ENCODE measurements at regions not wholly inside any gene's neighbourhood (a gene's known extent, or its start where the extent isn't known, plus 50 kb on each side); places are given as distances from the start of the nearest gene placed in this dataset.

DNA sequence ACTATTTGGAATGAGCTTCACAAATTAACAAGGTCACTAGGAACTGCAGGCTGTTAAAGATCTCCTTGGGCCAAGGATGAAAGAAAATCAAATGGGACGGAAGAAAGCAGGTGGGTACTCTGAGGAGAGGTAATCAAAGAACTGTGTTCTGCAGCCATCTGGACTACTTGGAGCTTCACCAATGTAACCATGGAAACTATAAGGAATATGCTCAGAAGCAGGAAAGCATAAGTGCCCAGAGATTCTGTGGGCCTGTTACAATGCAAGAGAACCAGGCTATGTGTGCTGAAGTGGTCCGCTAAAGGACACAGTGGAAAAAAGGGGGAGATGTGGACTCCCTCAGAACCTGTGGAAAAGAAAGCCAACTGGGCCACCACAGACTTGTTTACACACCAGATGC, 238.5 kb downstream of the PTGER3 start:
- ChIA-PET POLR2A (no interaction called here), CTCF (ENCODE audit: low intra/inter-chr PET ratio, low total read pairs) (no interaction called here)
- DNase-seq (ENCODE audit: low spot score) (no peak), ATAC-seq (no peak), FAIRE-seq (no peak)
- no TSS peak for BruUV-seq (replicated peaks)
- Histone ChIP-seq H3K36me3 (replicated peaks in 1 of 2; ENCODE audit: control insufficient read depth in 1 of 2, insufficient read depth in 2 of 2, low read length in 2 of 2) (no peaks in the 10 kb centered on the region), H3K4me1 (ENCODE audit: insufficient read depth, low read length) (no peaks in the 10 kb centered on the region), H2AFZ (ENCODE audit: low read length) (no peak overlapping the region), H3K27me3 (ENCODE audit: control insufficient read depth in 1 of 2, insufficient read depth in 2 of 2, low read length in 2 of 2) (no peaks in the 10 kb centered on the region), H3K9ac (ENCODE audit: insufficient read depth, low read depth, low read length) (no peak overlapping the region), H3K27ac (ENCODE audit: extremely low read length, insufficient read depth, low read length) (no peak overlapping the region), H3K4me2 (ENCODE audit: low read depth, low read length) (no peak overlapping the region), H4K20me1 (ENCODE audit: insufficient read depth, low read length) (no peaks in the 10 kb centered on the region), H3K4me3 (replicated peaks in 1 of 3; ENCODE audit: insufficient read depth in 1 of 3, low read depth in 2 of 3, low read length in 3 of 3) (no peak overlapping the region), H3K9me3 (ENCODE audit: low read length) (no peaks in the 10 kb centered on the region), H3K79me2 (ENCODE audit: insufficient read depth, low read length) (no peaks in the 10 kb centered on the region)
- intact Hi-C loops (cut with micrococcal nuclease; ENCODE audit: unreplicated experiment): no loop called here
- 9% methylated on average over 2 of the region's 2 CpGs for WGBS (ENCODE audit: low lambda C conversion rate)
- TF ChIP-seq, protein P1, sequence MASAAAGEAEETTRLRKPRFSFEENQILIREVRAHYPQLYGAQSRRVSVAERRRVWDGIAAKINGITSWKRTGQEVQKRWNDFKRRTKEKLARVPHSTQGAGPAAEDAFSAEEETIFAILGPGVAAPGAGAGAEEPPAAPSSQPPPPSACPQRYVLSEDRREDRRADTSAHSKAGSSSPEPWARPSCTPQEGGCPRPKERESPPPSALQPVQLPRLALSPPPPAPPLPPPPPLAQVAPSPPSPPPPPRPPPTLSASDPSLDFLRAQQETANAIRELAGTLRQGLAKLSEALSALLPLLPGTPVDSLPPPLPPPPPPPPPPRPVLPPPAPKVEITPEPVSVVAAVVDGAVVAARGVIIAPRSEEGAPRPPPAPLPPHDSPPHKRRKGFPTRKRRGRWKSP (CRISPR knock-in tag; IDR thresholded peaks at IDR 0.05): no peak
- TF ChIP-seq ZBTB3 (CRISPR knock-in tag; IDR thresholded peaks at IDR 0.05; ENCODE audit: borderline replicate concordance, low read depth) (no peak), ZNF354B (CRISPR knock-in tag; IDR thresholded peaks at IDR 0.05) (no peak), ZNF326 (CRISPR knock-in tag; IDR thresholded peaks at IDR 0.05; ENCODE audit: borderline replicate concordance) (no peak), SOX5 (CRISPR knock-in tag; IDR thresholded peaks at IDR 0.05; ENCODE audit: borderline replicate concordance) (no peak), SATB2 (CRISPR knock-in tag; IDR thresholded peaks at IDR 0.05) (no peak), ZSCAN20 (CRISPR knock-in tag; IDR thresholded peaks at IDR 0.05; ENCODE audit: borderline replicate concordance) (no peak), RXRB (CRISPR knock-in tag; IDR thresholded peaks at IDR 0.05; ENCODE audit: borderline replicate concordance) (no peak), NCOR1 (IDR thresholded peaks at IDR 0.05; ENCODE audit: borderline replicate concordance, low read length) (no peak), ZFP82 (CRISPR knock-in tag; IDR thresholded peaks at IDR 0.05; ENCODE audit: borderline replicate concordance) (no peak)
- TF ChIP-seq, protein P2, sequence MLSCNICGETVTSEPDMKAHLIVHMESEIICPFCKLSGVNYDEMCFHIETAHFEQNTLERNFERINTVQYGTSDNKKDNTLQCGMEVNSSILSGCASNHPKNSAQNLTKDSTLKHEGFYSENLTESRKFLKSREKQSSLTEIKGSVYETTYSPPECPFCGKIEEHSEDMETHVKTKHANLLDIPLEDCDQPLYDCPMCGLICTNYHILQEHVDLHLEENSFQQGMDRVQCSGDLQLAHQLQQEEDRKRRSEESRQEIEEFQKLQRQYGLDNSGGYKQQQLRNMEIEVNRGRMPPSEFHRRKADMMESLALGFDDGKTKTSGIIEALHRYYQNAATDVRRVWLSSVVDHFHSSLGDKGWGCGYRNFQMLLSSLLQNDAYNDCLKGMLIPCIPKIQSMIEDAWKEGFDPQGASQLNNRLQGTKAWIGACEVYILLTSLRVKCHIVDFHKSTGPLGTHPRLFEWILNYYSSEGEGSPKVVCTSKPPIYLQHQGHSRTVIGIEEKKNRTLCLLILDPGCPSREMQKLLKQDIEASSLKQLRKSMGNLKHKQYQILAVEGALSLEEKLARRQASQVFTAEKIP (CRISPR knock-in tag; IDR thresholded peaks at IDR 0.05; ENCODE audit: borderline replicate concordance): no peak
- in situ Hi-C loops (cut with HindIII; ENCODE audit: extremely low pct_ligation_motif_present, low pct_unique_long_range_greater_than_20kb): no loop called here
